ENCODE measurements at regions not wholly inside any gene's neighbourhood (a gene's known extent, or its start where the extent isn't known, plus 50 kb on each side); places are given as distances from the start of the nearest gene placed in this dataset.

DNA sequence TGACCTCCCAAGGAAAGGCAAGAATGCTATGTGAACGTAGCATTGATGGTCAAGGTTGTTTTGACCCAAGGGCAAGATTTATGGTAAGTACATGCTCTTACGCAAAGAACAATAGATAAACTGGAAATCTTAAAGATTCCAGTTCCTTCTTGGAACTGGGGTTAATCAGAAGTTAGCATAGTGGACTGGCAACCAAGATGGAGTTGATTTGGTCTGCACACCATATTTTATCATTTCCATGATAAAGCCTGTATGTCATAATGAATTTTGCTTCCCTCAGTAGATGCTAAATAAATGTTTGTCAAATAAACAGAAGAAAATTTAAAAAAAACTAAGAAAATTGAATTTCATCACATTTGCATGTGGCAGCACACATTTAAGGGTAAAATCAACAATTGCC, 242.4 kb upstream of the MEF2C start:
- TF ChIP-seq EZH2phosphoT487 (IDR thresholded peaks at IDR 0.05; ENCODE audit: borderline replicate concordance, low read length) (no peak), EZH2 (IDR thresholded peaks at IDR 0.05; ENCODE audit: low read length, unreplicated experiment) (no peak)
- TF ChIP-seq, protein P1, sequence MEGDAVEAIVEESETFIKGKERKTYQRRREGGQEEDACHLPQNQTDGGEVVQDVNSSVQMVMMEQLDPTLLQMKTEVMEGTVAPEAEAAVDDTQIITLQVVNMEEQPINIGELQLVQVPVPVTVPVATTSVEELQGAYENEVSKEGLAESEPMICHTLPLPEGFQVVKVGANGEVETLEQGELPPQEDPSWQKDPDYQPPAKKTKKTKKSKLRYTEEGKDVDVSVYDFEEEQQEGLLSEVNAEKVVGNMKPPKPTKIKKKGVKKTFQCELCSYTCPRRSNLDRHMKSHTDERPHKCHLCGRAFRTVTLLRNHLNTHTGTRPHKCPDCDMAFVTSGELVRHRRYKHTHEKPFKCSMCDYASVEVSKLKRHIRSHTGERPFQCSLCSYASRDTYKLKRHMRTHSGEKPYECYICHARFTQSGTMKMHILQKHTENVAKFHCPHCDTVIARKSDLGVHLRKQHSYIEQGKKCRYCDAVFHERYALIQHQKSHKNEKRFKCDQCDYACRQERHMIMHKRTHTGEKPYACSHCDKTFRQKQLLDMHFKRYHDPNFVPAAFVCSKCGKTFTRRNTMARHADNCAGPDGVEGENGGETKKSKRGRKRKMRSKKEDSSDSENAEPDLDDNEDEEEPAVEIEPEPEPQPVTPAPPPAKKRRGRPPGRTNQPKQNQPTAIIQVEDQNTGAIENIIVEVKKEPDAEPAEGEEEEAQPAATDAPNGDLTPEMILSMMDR (conservative IDR thresholded peaks at IDR 0.05; ENCODE audit: low read depth, low read length), result no peak
- Histone ChIP-seq H3K79me2 (ENCODE audit: low read length) (no peaks in the 10 kb centered on the region), H3K9ac (ENCODE audit: low read length) (no peak overlapping the region), H4K20me1 (ENCODE audit: low read length) (no peaks in the 10 kb centered on the region), H2AFZ (ENCODE audit: low read length) (no peak overlapping the region), H3K9me2 (replicated peaks; ENCODE audit: low read length) (no peaks in the 10 kb centered on the region), H3K4me2 (ENCODE audit: low read length) (no peak overlapping the region), H3K27me3 (ENCODE audit: low read length) (no peaks in the 10 kb centered on the region), H3K9me3 (ENCODE audit: low read length) (no peaks in the 10 kb centered on the region), H3F3A (ENCODE audit: low read length, unreplicated experiment) (no peaks in the 10 kb centered on the region), H3K4me3 (ENCODE audit: low read length) (no peak overlapping the region), H3K36me3 (ENCODE audit: low read depth, low read length) (no peaks in the 10 kb centered on the region), H3K27ac (ENCODE audit: low read length) (no peak overlapping the region), H3K4me1 (ENCODE audit: insufficient read depth, low read length) (no peaks in the 10 kb centered on the region)
- DNase-seq (no peak), ATAC-seq (no peak)
- intact Hi-C loops (cut with micrococcal nuclease), result no loop called here
- ChIA-PET POLR2A (ENCODE audit: unreplicated experiment) (no interaction called here), CTCF (no interaction called here)
- BruUV-seq (replicated peaks), result no TSS peak

DNA sequence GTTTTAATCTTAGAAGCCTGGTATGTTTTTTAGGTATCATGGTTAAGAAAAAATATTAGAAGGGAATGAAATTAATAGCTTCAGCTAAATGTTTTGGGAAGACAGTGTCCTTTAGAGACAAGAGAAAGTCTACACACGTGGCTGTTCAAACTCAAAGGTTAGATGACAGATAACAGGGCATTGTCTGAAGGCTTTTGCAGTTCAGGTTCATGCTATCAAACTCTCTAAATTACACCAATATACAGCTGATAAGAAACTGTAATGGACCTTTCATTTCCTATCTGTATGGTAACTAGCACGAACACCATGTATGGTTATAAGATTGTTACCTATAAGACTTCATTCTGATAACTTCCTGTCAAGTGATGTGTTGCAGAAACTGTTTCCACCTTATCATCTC, 240.6 kb upstream of the MEF2C start:
- H3K9me2 ChIP-seq (replicated peaks; ENCODE audit: low read length), result no peaks in the 10 kb centered on the region
- TF ChIP-seq, protein P1 (conservative IDR thresholded peaks at IDR 0.05; ENCODE audit: low read depth, low read length), result no peak
- TF ChIP-seq EZH2 (IDR thresholded peaks at IDR 0.05; ENCODE audit: low read length, unreplicated experiment) (no peak), EZH2phosphoT487 (IDR thresholded peaks at IDR 0.05; ENCODE audit: borderline replicate concordance, low read length) (no peak)
- no peak overlapping the region for H3K27ac ChIP-seq (ENCODE audit: low read length)
- no peak overlapping the region for H3K9ac ChIP-seq (ENCODE audit: low read length)
- H3F3A ChIP-seq (ENCODE audit: low read length, unreplicated experiment), result no peaks in the 10 kb centered on the region
- H3K4me3 ChIP-seq (ENCODE audit: low read length), result no peak overlapping the region
- ATAC-seq (no peak), DNase-seq (no peak)
- POLR2A ChIA-PET (ENCODE audit: unreplicated experiment), result no interaction called here
- BruUV-seq (replicated peaks), result no TSS peak
- no peaks in the 10 kb centered on the region for H3K79me2 ChIP-seq (ENCODE audit: low read length)
- no peaks in the 10 kb centered on the region for H3K4me1 ChIP-seq (ENCODE audit: insufficient read depth, low read length)
- H3K27me3 ChIP-seq (ENCODE audit: low read length), result no peaks in the 10 kb centered on the region
- H4K20me1 ChIP-seq (ENCODE audit: low read length), result no peaks in the 10 kb centered on the region
- no peaks in the 10 kb centered on the region for H3K36me3 ChIP-seq (ENCODE audit: low read depth, low read length)
- no peaks in the 10 kb centered on the region for H3K9me3 ChIP-seq (ENCODE audit: low read length)
- CTCF ChIA-PET, result no interaction called here
- no peak overlapping the region for H2AFZ ChIP-seq (ENCODE audit: low read length)
- intact Hi-C loops (cut with micrococcal nuclease), result no loop called here
- H3K4me2 ChIP-seq (ENCODE audit: low read length), result no peak overlapping the region

DNA sequence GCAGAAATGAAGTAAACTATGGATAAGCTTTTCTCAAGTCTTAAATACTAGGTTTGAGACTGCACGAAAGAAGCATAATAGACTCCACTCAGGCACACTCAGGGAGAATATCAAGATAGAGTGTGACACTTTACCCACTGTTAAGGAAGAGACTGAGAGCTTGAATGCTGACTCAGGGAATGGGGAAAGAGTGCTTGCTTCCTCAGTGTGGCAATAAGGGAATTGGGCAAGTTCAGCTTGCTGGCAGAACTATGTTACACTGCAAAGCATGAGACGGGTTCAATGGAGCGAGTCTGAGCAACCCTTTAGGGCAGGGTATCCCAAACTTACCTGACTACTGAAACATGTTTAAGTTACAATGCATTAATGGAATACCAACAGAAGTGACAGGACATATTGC, 237.7 kb upstream of the MEF2C start:
- Histone ChIP-seq H3F3A (ENCODE audit: low read length, unreplicated experiment) (no peaks in the 10 kb centered on the region), H3K4me2 (ENCODE audit: low read length) (no peak overlapping the region), H3K79me2 (ENCODE audit: low read length) (no peaks in the 10 kb centered on the region), H3K36me3 (ENCODE audit: low read depth, low read length) (no peaks in the 10 kb centered on the region), H2AFZ (ENCODE audit: low read length) (no peak overlapping the region), H3K9ac (ENCODE audit: low read length) (no peak overlapping the region), H3K9me3 (ENCODE audit: low read length) (no peaks in the 10 kb centered on the region), H3K4me3 (ENCODE audit: low read length) (no peak overlapping the region), H3K4me1 (ENCODE audit: insufficient read depth, low read length) (peaks cover 11% of the 10 kb centered on the region; the same call in 1 of the 2 replicates), H4K20me1 (ENCODE audit: low read length) (no peaks in the 10 kb centered on the region), H3K9me2 (replicated peaks; ENCODE audit: low read length) (no peaks in the 10 kb centered on the region), H3K27ac (ENCODE audit: low read length) (no peak overlapping the region), H3K27me3 (ENCODE audit: low read length) (no peaks in the 10 kb centered on the region)
- intact Hi-C loops (cut with micrococcal nuclease), result no loop called here
- BruUV-seq (replicated peaks), result no TSS peak
- TF ChIP-seq EZH2 (IDR thresholded peaks at IDR 0.05; ENCODE audit: low read length, unreplicated experiment) (no peak), EZH2phosphoT487 (IDR thresholded peaks at IDR 0.05; ENCODE audit: borderline replicate concordance, low read length) (no peak)
- TF ChIP-seq, protein P1 (conservative IDR thresholded peaks at IDR 0.05; ENCODE audit: low read depth, low read length), result no peak
- ATAC-seq, result no peak
- ChIA-PET POLR2A (ENCODE audit: unreplicated experiment) (no interaction called here), CTCF (no interaction called here)
- DNase-seq, result no peak

Measured in PC-3 (cell line).